ENCODE measurements at regions not wholly inside any gene's neighbourhood (a gene's known extent, or its start where the extent isn't known, plus 50 kb on each side); places are given as distances from the start of the nearest gene placed in this dataset.
A peak's percentile ranks its signal among the peaks of the same experiment; 100 is the strongest.

- Mint-ChIP-seq H3K36me3 (ENCODE audit: low read depth) (no peaks in the 10 kb centered on the region), H3K9me3 (no peaks in the 10 kb centered on the region), H3K27ac (no peak overlapping the region), H3K4me1 (ENCODE audit: low read depth) (peaks cover 13% of the 10 kb centered on the region), H3K27me3 (ENCODE audit: insufficient read depth) (peaks cover 22% of the 10 kb centered on the region), H3K4me3 (no peak overlapping the region)
- DNase-seq, result no peak
- no peak for TF ChIP-seq CTCF (IDR thresholded peaks at IDR 0.05)
Measured at GRCh38 chr1:30382496-30382895, 340.9 kb downstream of the MATN1 start.

GRCh38 chr1:30381671-30382365 is 341.6 kb downstream of the MATN1 start:
- no peak overlapping the region for H3K27ac Mint-ChIP-seq
- H3K27me3 Mint-ChIP-seq (ENCODE audit: insufficient read depth), result peaks cover 16% of the 10 kb centered on the region
- H3K4me3 Mint-ChIP-seq, result no peak overlapping the region
- no peak for TF ChIP-seq CTCF (IDR thresholded peaks at IDR 0.05)
- H3K4me1 Mint-ChIP-seq (ENCODE audit: low read depth), result peaks cover 13% of the 10 kb centered on the region
- DNase-seq, result no peak
- H3K36me3 Mint-ChIP-seq (ENCODE audit: low read depth), result no peaks in the 10 kb centered on the region
- no peaks in the 10 kb centered on the region for H3K9me3 Mint-ChIP-seq

GRCh38 chr1:30381266-30381665 is 342.1 kb downstream of the MATN1 start:
- Mint-ChIP-seq H3K4me1 (ENCODE audit: low read depth) (peaks cover 13% of the 10 kb centered on the region), H3K4me3 (no peak overlapping the region), H3K27ac (no peak overlapping the region), H3K27me3 (ENCODE audit: insufficient read depth) (peaks cover 18% of the 10 kb centered on the region), H3K36me3 (ENCODE audit: low read depth) (no peaks in the 10 kb centered on the region), H3K9me3 (no peaks in the 10 kb centered on the region)
- DNase-seq, result no peak
- no peak for TF ChIP-seq CTCF (IDR thresholded peaks at IDR 0.05)

GRCh38 chr1:30380625-30380984 is 342.8 kb downstream of the MATN1 start:
- Mint-ChIP-seq H3K9me3 (no peaks in the 10 kb centered on the region), H3K27ac (no peak overlapping the region), H3K27me3 (ENCODE audit: insufficient read depth) (peaks cover 15% of the 10 kb centered on the region), H3K4me1 (ENCODE audit: low read depth) (peaks cover 13% of the 10 kb centered on the region), H3K4me3 (no peak overlapping the region), H3K36me3 (ENCODE audit: low read depth) (no peaks in the 10 kb centered on the region)
- DNase-seq, result no peak
- TF ChIP-seq CTCF (IDR thresholded peaks at IDR 0.05), result 0 out of 2 replicates have a peak, but pooled peaks have one; percentile 16

GRCh38 chr1:30379684-30380624 is 343.4 kb downstream of the MATN1 start:
- H3K36me3 Mint-ChIP-seq (ENCODE audit: low read depth), result no peaks in the 10 kb centered on the region
- H3K27me3 Mint-ChIP-seq (ENCODE audit: insufficient read depth), result peaks cover 15% of the 10 kb centered on the region
- H3K4me3 Mint-ChIP-seq, result no peak overlapping the region
- H3K9me3 Mint-ChIP-seq, result no peaks in the 10 kb centered on the region
- H3K4me1 Mint-ChIP-seq (ENCODE audit: low read depth), result peaks cover 13% of the 10 kb centered on the region
- peak overlapping the region; percentile 76 for H3K27ac Mint-ChIP-seq
- peak; percentile 71 for DNase-seq
- TF ChIP-seq CTCF (IDR thresholded peaks at IDR 0.05), result peak; percentile 89

Data from HFFc6 (cell line).